Left ventricle myocardium superior (tissue), 1 donor: ENCODE measurements at regions not wholly inside any gene's neighbourhood (a gene's known extent, or its start where the extent isn't known, plus 50 kb on each side); places are given as distances from the start of the nearest gene placed in this dataset.

Experiments
- ATAC-seq: fragments of 200-7000 bp; cut with Tn5 transposase; one replicate; pipeline ENCODE4 v1.9.1; 2020; ENCODE audit warnings: mild to moderate bottlenecking, moderate library complexity
- DNase-seq: peaks from one replicate; pipeline ENCODE4 v3.0.0-alpha.2; 2020
- intact Hi-C: fragments of 100-400 bp; cut with micrococcal nuclease; formaldehyde crosslinking; loops from one replicate; pipeline ENCODE4 v1.11.0; 2022
- donor health status: DM: no; HTN: yes; CAD: no; lungs with severe emphysema.

- intact Hi-C loops: no loop called here
- no peak for ATAC-seq
- DNase-seq: no peak
These were observed 600.6 kb downstream of the QKI start for GRCh38 chr6:164015088-164015484.

GRCh38 chr6:164014346-164015087, 600.0 kb downstream of the QKI start:
- ATAC-seq (peak; percentile 72), DNase-seq (peak; percentile 49)
- intact Hi-C loops: no loop called here

- ATAC-seq: peak; percentile 20
- intact Hi-C loops: no loop called here
- no peak for DNase-seq
These were observed 599.1 kb downstream of the QKI start for GRCh38 chr6:164013480-164014208.

GRCh38 chr6:164011321-164011720, 596.8 kb downstream of the QKI start:
- no peak for DNase-seq
- intact Hi-C loops: no loop called here
- peak; percentile 22 for ATAC-seq

GRCh38 chr6:164010441-164011103, 596.1 kb downstream of the QKI start:
- peak; percentile 78 for ATAC-seq
- intact Hi-C loops: no loop called here
- peak; percentile 52 for DNase-seq

- intact Hi-C loops: no loop called here
- no peak for DNase-seq
- ATAC-seq: no peak
These were observed 594.4 kb downstream of the QKI start for GRCh38 chr6:164008902-164009301.

GRCh38 chr6:164007881-164008280, 593.4 kb downstream of the QKI start:
- DNase-seq (no peak), ATAC-seq (no peak)
- intact Hi-C loops: no loop called here

GRCh38 chr6:164006459-164006858, 591.9 kb downstream of the QKI start:
- intact Hi-C loops: no loop called here
- no peak for DNase-seq
- no peak for ATAC-seq

- intact Hi-C loops: no loop called here
- DNase-seq: no peak
- ATAC-seq: no peak
These were observed 590.6 kb downstream of the QKI start for GRCh38 chr6:164005004-164005711.

- intact Hi-C loops: no loop called here
- DNase-seq (no peak), ATAC-seq (no peak)
These were observed 585.8 kb downstream of the QKI start for GRCh38 chr6:164000276-164000675.

GRCh38 chr6:163999475-164000125, 585.1 kb downstream of the QKI start:
- ATAC-seq (no peak), DNase-seq (no peak)
- intact Hi-C loops: no loop called here

- intact Hi-C loops: no loop called here
- DNase-seq: no peak
- ATAC-seq: no peak
These were observed 584.0 kb downstream of the QKI start for GRCh38 chr6:163998496-163998895.

GRCh38 chr6:163996491-163996890, 582.0 kb downstream of the QKI start:
- DNase-seq (no peak), ATAC-seq (no peak)
- intact Hi-C loops: no loop called here

- DNase-seq: no peak
- no peak for ATAC-seq
- intact Hi-C loops: no loop called here
These were observed 580.0 kb downstream of the QKI start for GRCh38 chr6:163994566-163994965.

- ATAC-seq (no peak), DNase-seq (no peak)
- intact Hi-C loops: no loop called here
These were observed 578.2 kb downstream of the QKI start for GRCh38 chr6:163992701-163993100.

- ATAC-seq: no peak
- intact Hi-C loops: no loop called here
- no peak for DNase-seq
These were observed 577.5 kb downstream of the QKI start for GRCh38 chr6:163992056-163992455.

GRCh38 chr6:163991321-163991720, 576.8 kb downstream of the QKI start:
- ATAC-seq: no peak
- no peak for DNase-seq
- intact Hi-C loops: no loop called here

- intact Hi-C loops: no loop called here
- DNase-seq (no peak), ATAC-seq (peak; percentile 87)
These were observed 571.8 kb downstream of the QKI start for GRCh38 chr6:163986313-163986712.

GRCh38 chr6:163985710-163986109, 571.2 kb downstream of the QKI start:
- intact Hi-C loops: no loop called here
- DNase-seq: no peak
- ATAC-seq: peak; percentile 79
